ENCODE measurements at regions not wholly inside any gene's neighbourhood (a gene's known extent, or its start where the extent isn't known, plus 50 kb on each side); places are given as distances from the start of the nearest gene placed in this dataset.

- no peak overlapping the region for H3K27ac Mint-ChIP-seq
- ATAC-seq (replicated peaks in 1 of 4) (no peak), DNase-seq (no peak)
- H3K27ac ChIP-seq (ENCODE audit: low read length), result no peak overlapping the region
- no peaks in the 10 kb centered on the region for H3K27me3 ChIP-seq (replicated peaks in 1 of 2; ENCODE audit: control insufficient read depth in 2 of 2, extremely low read depth in 1 of 2, insufficient read depth in 2 of 2, low read length in 1 of 2)
- no peaks in the 10 kb centered on the region for H3K36me3 ChIP-seq (ENCODE audit: control insufficient read depth in 2 of 2, extremely low read depth in 1 of 2, insufficient read depth in 1 of 2, low read length in 1 of 2)
- H3K4me3 ChIP-seq (ENCODE audit: control insufficient read depth in 1 of 2, extremely low read depth in 1 of 2, low read length in 1 of 2), result no peak overlapping the region
- no peak overlapping the region for H3K4me3 Mint-ChIP-seq
- H3K4me1 Mint-ChIP-seq, result no peaks in the 10 kb centered on the region
- H3K36me3 Mint-ChIP-seq, result no peaks in the 10 kb centered on the region
- CTCF ChIA-PET, result no interaction called here
- no peaks in the 10 kb centered on the region for H3K9me3 Mint-ChIP-seq
- POLR2A ChIA-PET, result no interaction called here
- no peaks in the 10 kb centered on the region for H3K9me3 ChIP-seq
- H3K4me1 ChIP-seq (ENCODE audit: control insufficient read depth in 1 of 2, extremely low read depth in 1 of 2, insufficient read depth in 2 of 2, low read length in 2 of 2), result no peaks in the 10 kb centered on the region
- peaks cover 0 to 14% of the 10 kb centered on the region in 2 donors for H3K27me3 Mint-ChIP-seq
Observed at GRCh38 chr6:16855460-16855859, 94.2 kb upstream of the ATXN1 start.

DNA sequence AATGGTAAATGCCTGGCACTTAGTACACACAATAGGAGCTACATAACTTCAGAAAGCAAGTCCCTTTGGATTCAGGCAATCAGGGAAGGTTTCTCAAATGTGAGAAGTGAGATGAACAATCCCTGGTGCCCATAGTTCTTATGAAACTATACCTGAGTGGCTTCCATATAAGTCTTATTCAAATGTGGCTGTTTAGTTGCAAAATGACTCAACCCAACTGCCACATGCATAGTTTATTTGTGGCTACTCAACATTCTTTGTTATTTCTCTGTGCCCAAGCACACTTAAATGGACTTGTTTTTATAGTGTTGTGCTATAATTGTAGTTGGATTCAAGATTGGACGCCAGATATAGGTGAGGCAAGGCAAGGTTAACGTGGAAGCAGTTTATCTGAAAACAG lies 93.7 kb upstream of the ATXN1 start:
- H3K36me3 Mint-ChIP-seq, result no peaks in the 10 kb centered on the region
- H3K4me1 Mint-ChIP-seq, result peaks cover 0 to 2% (median 1%) of the 10 kb centered on the region in 3 donors
- Histone ChIP-seq H3K36me3 (ENCODE audit: control insufficient read depth in 2 of 2, extremely low read depth in 1 of 2, insufficient read depth in 1 of 2, low read length in 1 of 2) (no peaks in the 10 kb centered on the region), H3K27me3 (replicated peaks in 1 of 2; ENCODE audit: control insufficient read depth in 2 of 2, extremely low read depth in 1 of 2, insufficient read depth in 2 of 2, low read length in 1 of 2) (no peaks in the 10 kb centered on the region), H3K9me3 (no peaks in the 10 kb centered on the region), H3K27ac (ENCODE audit: low read length) (no peak overlapping the region), H3K4me1 (ENCODE audit: control insufficient read depth in 1 of 2, extremely low read depth in 1 of 2, insufficient read depth in 2 of 2, low read length in 2 of 2) (peaks cover 0 to under 1% of the 10 kb centered on the region in 2 experiments), H3K4me3 (ENCODE audit: control insufficient read depth in 1 of 2, extremely low read depth in 1 of 2, low read length in 1 of 2) (no peak overlapping the region)
- ATAC-seq (replicated peaks in 1 of 4), result no peak
- no peak overlapping the region for H3K4me3 Mint-ChIP-seq
- H3K27me3 Mint-ChIP-seq, result peaks cover 0 to 15% of the 10 kb centered on the region in 2 donors
- 80% methylated on average over 1 of the region's 2 CpGs for WGBS (ENCODE audit: insufficient coverage)
- ChIA-PET CTCF (no interaction called here), POLR2A (no interaction called here)
- H3K9me3 Mint-ChIP-seq, result no peaks in the 10 kb centered on the region
- no peak overlapping the region for H3K27ac Mint-ChIP-seq
- DNase-seq, result no peak

DNA sequence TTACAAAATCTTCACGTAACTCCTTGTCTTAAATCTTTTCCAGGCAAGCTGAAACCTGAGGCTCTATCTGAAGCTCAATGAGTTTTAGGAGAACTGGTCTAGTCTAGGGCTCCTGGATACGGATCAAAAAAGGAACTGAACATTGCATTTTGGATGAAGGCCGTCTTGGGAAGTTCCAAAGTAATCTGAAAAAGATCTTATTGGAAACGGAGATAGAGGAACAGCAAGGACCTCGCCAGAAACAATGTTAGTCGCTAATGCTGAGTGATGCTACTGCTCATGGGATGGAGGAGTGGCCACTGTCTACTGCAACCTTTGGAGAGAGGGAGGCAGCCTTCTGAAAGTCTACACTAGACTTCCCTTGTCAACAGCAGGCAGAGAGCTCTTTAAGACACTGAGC lies 91.4 kb upstream of the ATXN1 start:
- no peak overlapping the region for H3K4me3 Mint-ChIP-seq
- Histone ChIP-seq H3K9me3 (no peaks in the 10 kb centered on the region), H3K4me3 (ENCODE audit: control insufficient read depth in 1 of 2, extremely low read depth in 1 of 2, low read length in 1 of 2) (no peak overlapping the region), H3K36me3 (ENCODE audit: control insufficient read depth in 2 of 2, extremely low read depth in 1 of 2, insufficient read depth in 1 of 2, low read length in 1 of 2) (no peaks in the 10 kb centered on the region), H3K27ac (ENCODE audit: low read length) (no peak overlapping the region), H3K4me1 (ENCODE audit: control insufficient read depth in 1 of 2, extremely low read depth in 1 of 2, insufficient read depth in 2 of 2, low read length in 2 of 2) (peaks cover 0 to 3% of the 10 kb centered on the region in 2 experiments), H3K27me3 (replicated peaks in 1 of 2; ENCODE audit: control insufficient read depth in 2 of 2, extremely low read depth in 1 of 2, insufficient read depth in 2 of 2, low read length in 1 of 2) (no peaks in the 10 kb centered on the region)
- peaks cover 6 to 15% (median 13%) of the 10 kb centered on the region in 3 donors for H3K4me1 Mint-ChIP-seq
- ChIA-PET POLR2A (no interaction called here), CTCF (no interaction called here)
- H3K9me3 Mint-ChIP-seq, result no peaks in the 10 kb centered on the region
- H3K27ac Mint-ChIP-seq, result no peak overlapping the region
- no peaks in the 10 kb centered on the region for H3K36me3 Mint-ChIP-seq
- H3K27me3 Mint-ChIP-seq, result peaks cover 2 to 22% of the 10 kb centered on the region in 2 donors
- WGBS (ENCODE audit: insufficient coverage), result 91% methylated on average over 4 of the region's 6 CpGs
- no peak for ATAC-seq (replicated peaks in 1 of 4)
- DNase-seq, result no peak

GRCh38 chr6:16851758-16852157 lies 90.5 kb upstream of the ATXN1 start:
- Mint-ChIP-seq H3K4me3 (no peak overlapping the region), H3K4me1 (peaks cover 6 to 15% (median 13%) of the 10 kb centered on the region in 3 donors), H3K9me3 (no peaks in the 10 kb centered on the region), H3K27me3 (peaks cover 3 to 22% of the 10 kb centered on the region in 2 donors), H3K36me3 (no peaks in the 10 kb centered on the region), H3K27ac (no peak overlapping the region)
- no peaks in the 10 kb centered on the region for H3K27me3 ChIP-seq (replicated peaks in 1 of 2; ENCODE audit: control insufficient read depth in 2 of 2, extremely low read depth in 1 of 2, insufficient read depth in 2 of 2, low read length in 1 of 2)
- WGBS (ENCODE audit: insufficient coverage), result 30% methylated on average over 1 of the region's 1 CpG
- H3K4me3 ChIP-seq (ENCODE audit: control insufficient read depth in 1 of 2, extremely low read depth in 1 of 2, low read length in 1 of 2), result no peak overlapping the region
- H3K36me3 ChIP-seq (ENCODE audit: control insufficient read depth in 2 of 2, extremely low read depth in 1 of 2, insufficient read depth in 1 of 2, low read length in 1 of 2), result no peaks in the 10 kb centered on the region
- no peaks in the 10 kb centered on the region for H3K9me3 ChIP-seq
- DNase-seq (no peak), ATAC-seq (replicated peaks in 1 of 4) (no peak)
- POLR2A ChIA-PET, result no interaction called here
- H3K4me1 ChIP-seq (ENCODE audit: control insufficient read depth in 1 of 2, extremely low read depth in 1 of 2, insufficient read depth in 2 of 2, low read length in 2 of 2), result peaks cover 0 to 3% of the 10 kb centered on the region in 2 experiments
- H3K27ac ChIP-seq (ENCODE audit: low read length), result no peak overlapping the region
- CTCF ChIA-PET, result no interaction called here

DNA sequence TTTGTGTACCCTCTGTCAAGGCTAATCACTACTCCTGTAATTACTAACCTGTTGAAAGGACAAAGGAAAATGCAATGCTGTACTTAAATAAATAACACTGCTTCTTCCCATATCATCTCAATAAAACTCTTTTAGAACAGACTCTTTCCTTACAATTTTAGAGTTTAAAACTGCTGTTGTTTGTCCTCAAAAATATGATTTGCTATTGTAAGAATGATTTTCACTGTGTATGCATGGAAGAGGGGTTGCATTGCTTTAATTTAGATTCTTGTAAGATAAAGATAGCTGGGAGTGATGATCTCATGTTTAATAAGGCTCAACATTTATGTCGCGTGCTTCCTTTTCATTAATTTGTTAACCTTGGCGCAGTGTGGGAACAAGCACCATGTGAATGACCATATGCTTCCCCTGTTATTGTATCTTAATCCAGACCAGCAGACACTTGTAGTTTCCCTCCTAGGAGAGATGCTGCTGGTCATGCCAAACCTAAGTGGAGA lies 89.8 kb upstream of the ATXN1 start:
- ChIA-PET POLR2A (no interaction called here), CTCF (no interaction called here)
- ATAC-seq (replicated peaks in 1 of 4) (no peak), DNase-seq (no peak)
- no peaks in the 10 kb centered on the region for H3K36me3 ChIP-seq (ENCODE audit: control insufficient read depth in 2 of 2, extremely low read depth in 1 of 2, insufficient read depth in 1 of 2, low read length in 1 of 2)
- Mint-ChIP-seq H3K9me3 (no peaks in the 10 kb centered on the region), H3K27ac (no peak overlapping the region), H3K36me3 (no peaks in the 10 kb centered on the region), H3K4me3 (no peak overlapping the region), H3K4me1 (peaks cover 6 to 15% (median 13%) of the 10 kb centered on the region in 3 donors), H3K27me3 (peaks cover 5 to 22% of the 10 kb centered on the region in 2 donors)
- H3K4me1 ChIP-seq (ENCODE audit: control insufficient read depth in 1 of 2, extremely low read depth in 1 of 2, insufficient read depth in 2 of 2, low read length in 2 of 2), result peaks cover 0 to 3% of the 10 kb centered on the region in 2 experiments
- H3K4me3 ChIP-seq (ENCODE audit: control insufficient read depth in 1 of 2, extremely low read depth in 1 of 2, low read length in 1 of 2), result no peak overlapping the region
- no peaks in the 10 kb centered on the region for H3K9me3 ChIP-seq
- 100% methylated on average over 2 of the region's 3 CpGs for WGBS (ENCODE audit: insufficient coverage)
- H3K27me3 ChIP-seq (replicated peaks in 1 of 2; ENCODE audit: control insufficient read depth in 2 of 2, extremely low read depth in 1 of 2, insufficient read depth in 2 of 2, low read length in 1 of 2), result no peaks in the 10 kb centered on the region
- no peak overlapping the region for H3K27ac ChIP-seq (ENCODE audit: low read length)

DNA sequence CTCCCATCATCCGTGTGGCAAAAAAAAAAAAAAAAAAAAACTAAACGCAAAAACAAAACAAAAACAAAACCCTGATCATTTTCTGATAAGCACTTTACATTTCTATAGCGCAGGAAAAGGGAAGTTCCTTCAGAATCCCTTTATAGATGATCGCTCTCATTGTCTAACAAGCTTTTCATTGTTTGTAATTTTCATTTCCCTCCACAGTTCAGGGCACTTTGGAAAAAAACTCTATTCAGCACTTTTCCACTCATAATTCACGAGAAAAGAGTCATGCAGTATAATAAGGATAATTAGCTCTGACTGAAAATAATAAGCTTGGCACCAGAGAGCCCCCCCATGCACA lies 89.4 kb upstream of the ATXN1 start:
- no peak overlapping the region for H3K27ac ChIP-seq (ENCODE audit: low read length)
- ATAC-seq (replicated peaks in 1 of 4) (no peak), DNase-seq (no peak)
- peaks cover 6 to 15% (median 13%) of the 10 kb centered on the region in 3 donors for H3K4me1 Mint-ChIP-seq
- H3K4me3 Mint-ChIP-seq, result no peak overlapping the region
- H3K9me3 ChIP-seq, result no peaks in the 10 kb centered on the region
- no peak overlapping the region for H3K27ac Mint-ChIP-seq
- 60% methylated on average over 1 of the region's 5 CpGs for WGBS (ENCODE audit: insufficient coverage)
- no peaks in the 10 kb centered on the region for H3K9me3 Mint-ChIP-seq
- no peaks in the 10 kb centered on the region for H3K27me3 ChIP-seq (replicated peaks in 1 of 2; ENCODE audit: control insufficient read depth in 2 of 2, extremely low read depth in 1 of 2, insufficient read depth in 2 of 2, low read length in 1 of 2)
- POLR2A ChIA-PET, result interaction anchor here in 1 of 2 donors (0.7 kb wide), 1 partner anchor 10 kb away, joined by 11 read pairs; no protein-coding TSS in a partner anchor
- H3K36me3 ChIP-seq (ENCODE audit: control insufficient read depth in 2 of 2, extremely low read depth in 1 of 2, insufficient read depth in 1 of 2, low read length in 1 of 2), result no peaks in the 10 kb centered on the region
- CTCF ChIA-PET, result no interaction called here
- H3K27me3 Mint-ChIP-seq, result peaks cover 5 to 22% of the 10 kb centered on the region in 2 donors
- H3K4me3 ChIP-seq (ENCODE audit: control insufficient read depth in 1 of 2, extremely low read depth in 1 of 2, low read length in 1 of 2), result no peak overlapping the region
- peaks cover 0 to 3% of the 10 kb centered on the region in 2 experiments for H3K4me1 ChIP-seq (ENCODE audit: control insufficient read depth in 1 of 2, extremely low read depth in 1 of 2, insufficient read depth in 2 of 2, low read length in 2 of 2)
- H3K36me3 Mint-ChIP-seq, result no peaks in the 10 kb centered on the region
